H9 (cell line): ENCODE measurements at regions not wholly inside any gene's neighbourhood (a gene's known extent, or its start where the extent isn't known, plus 50 kb on each side); places are given as distances from the start of the nearest gene placed in this dataset.

Source experiments
- DNase-seq: peaks from one replicate; pipeline ENCODE4 v3.0.0-alpha.2; 2017
- H2AFZ ChIP-seq: one replicate; pipeline ENCODE4 v1.6.1; 2013; ENCODE audit warnings: mild to moderate bottlenecking, low read length, control low read depth, moderate library complexity
- H2AK5ac ChIP-seq: 2 replicates; pipeline ENCODE4 v1.6.1; 2013; ENCODE audit warnings: low read length, control low read depth, mixed read lengths; ENCODE audit not compliant: insufficient read length
- H2BK120ac ChIP-seq: one replicate; pipeline ENCODE4 v1.6.1; 2013; ENCODE audit warnings: low read depth, mild to moderate bottlenecking, low read length, control low read depth, inconsistent platforms; ENCODE audit not compliant: poor library complexity, severe bottlenecking
- H2BK12ac ChIP-seq: 2 replicates; pipeline ENCODE4 v1.6.1; 2013; ENCODE audit warnings: low read length, control low read depth, mixed read lengths, low read depth; ENCODE audit not compliant: insufficient read length
- H2BK15ac ChIP-seq: 2 replicates; pipeline ENCODE4 v1.6.1; 2013; ENCODE audit warnings: low read depth, low read length, control low read depth
- H2BK20ac ChIP-seq: one replicate; pipeline ENCODE4 v1.6.1; 2013; ENCODE audit warnings: low read depth, mild to moderate bottlenecking, low read length, control low read depth, inconsistent platforms; ENCODE audit not compliant: poor library complexity, severe bottlenecking
- H2BK5ac ChIP-seq: 2 replicates; pipeline ENCODE4 v1.6.1; 2013; ENCODE audit warnings: low read length, control low read depth, mixed read lengths; ENCODE audit not compliant: insufficient read length
- H3K14ac ChIP-seq: 2 replicates; pipeline ENCODE4 v1.6.1; 2013; ENCODE audit warnings: low read length, control low read depth; ENCODE audit not compliant: insufficient read depth
- H3K18ac ChIP-seq: 2 replicates; pipeline ENCODE4 v1.6.1; 2013; ENCODE audit warnings: low read depth, mild to moderate bottlenecking, mixed read lengths, low read length, control low read depth; ENCODE audit not compliant: insufficient read length
- H3K23ac ChIP-seq: 2 replicates; pipeline ENCODE4 v1.6.1; 2013; ENCODE audit warnings: low read length, control low read depth, mixed read lengths, low read depth; ENCODE audit not compliant: insufficient read length
- H3K23me2 ChIP-seq: 2 replicates; pipeline ENCODE4 v1.6.1; 2013; ENCODE audit warnings: low read depth, mild to moderate bottlenecking, mixed read lengths, low read length, control low read depth; ENCODE audit not compliant: insufficient read length, poor library complexity, severe bottlenecking
- H3K27ac ChIP-seq: 2 replicates; pipeline ENCODE4 v1.5.1; 2013; ENCODE audit warnings: low read length, control low read depth, mixed read lengths, low read depth; ENCODE audit not compliant: insufficient read length
- H3K27me3 ChIP-seq: 2 replicates; pipeline ENCODE4 v1.6.1; 2013; ENCODE audit warnings: low read length, control low read depth, inconsistent platforms; ENCODE audit not compliant: insufficient read depth
- H3K4ac ChIP-seq: 2 replicates; pipeline ENCODE4 v1.6.1; 2013; ENCODE audit warnings: low read depth, mild to moderate bottlenecking, control low read depth, inconsistent platforms, low read length, moderate library complexity
- H3K4me1 ChIP-seq: 2 replicates; pipeline ENCODE4 v1.6.1; 2013; ENCODE audit warnings: low read length, control low read depth, inconsistent platforms; ENCODE audit not compliant: insufficient read depth
- H3K4me2 ChIP-seq: 2 replicates; pipeline ENCODE4 v1.6.1; 2013; ENCODE audit warnings: low read length, control low read depth, mixed read lengths; ENCODE audit not compliant: insufficient read length, insufficient read depth
- H3K56ac ChIP-seq: 2 replicates; pipeline ENCODE4 v1.6.1; 2013; ENCODE audit warnings: low read depth, mild to moderate bottlenecking, mixed read lengths, low read length, control low read depth; ENCODE audit not compliant: insufficient read length
- H3K79me1 ChIP-seq: 2 replicates; pipeline ENCODE4 v1.6.1; 2013; ENCODE audit warnings: low read depth, mild to moderate bottlenecking, moderate library complexity, low read length, control low read depth, inconsistent platforms; ENCODE audit not compliant: insufficient read depth, poor library complexity, severe bottlenecking
- H3K79me2 ChIP-seq: 2 replicates; pipeline ENCODE4 v1.6.1; 2013; ENCODE audit warnings: low read length, control low read depth, inconsistent platforms; ENCODE audit not compliant: insufficient read depth
- H3K9ac ChIP-seq: 2 replicates; pipeline ENCODE4 v1.6.1; 2013; ENCODE audit warnings: low read length, control low read depth, mixed read lengths; ENCODE audit not compliant: insufficient read length; ENCODE audit errors: extremely low read depth
- H3K9me3 ChIP-seq: one replicate; pipeline ENCODE4 v1.6.1; 2013; ENCODE audit warnings: low read depth, low read length, inconsistent platforms; ENCODE audit not compliant: control insufficient read depth
- H3T11ph ChIP-seq: one replicate; pipeline ENCODE4 v1.6.1; 2013; ENCODE audit warnings: mild to moderate bottlenecking, low read length, control low read depth, inconsistent platforms
- H4K20me1 ChIP-seq: one replicate; pipeline ENCODE4 v1.6.1; 2013; ENCODE audit not compliant: control insufficient read depth, insufficient read length, insufficient read depth
- H4K5ac ChIP-seq: 2 replicates; pipeline ENCODE4 v1.6.1; 2013; ENCODE audit warnings: low read depth, mild to moderate bottlenecking, mixed read lengths, low read length, control low read depth; ENCODE audit not compliant: insufficient read length
- H4K8ac ChIP-seq: replicated peaks from 2 replicates; pipeline ENCODE4 v1.6.1; 2013; ENCODE audit warnings: low read length, control low read depth, mixed read lengths, low read depth; ENCODE audit not compliant: insufficient read length
- H4K91ac ChIP-seq: 2 replicates; pipeline ENCODE4 v1.6.1; 2013; ENCODE audit warnings: low read depth, mild to moderate bottlenecking, moderate library complexity, mixed read lengths, low read length, control low read depth; ENCODE audit not compliant: insufficient read length
- H3K27ac Mint-ChIP-seq, 3 experiments: 2 replicates in 2 of 3; 3 replicates in 1 of 3; pipeline ENCODE4 v1.8.0; 2020 to 2021; ENCODE audit warnings: mixed read lengths in 3 of 3, mild to moderate bottlenecking in 1 of 3, moderate library complexity in 1 of 3
- H3K27me3 Mint-ChIP-seq: 2 replicates; pipeline ENCODE4 v1.8.0; 2021; ENCODE audit warnings: low read depth, mild to moderate bottlenecking, moderate library complexity, mixed read lengths
- H3K36me3 Mint-ChIP-seq, 3 experiments: 2 replicates in 2 of 3; 3 replicates in 1 of 3; pipeline ENCODE4 v1.8.0; 2020 to 2021; ENCODE audit warnings: low read depth in 3 of 3, mixed read lengths in 3 of 3; ENCODE audit not compliant: insufficient read depth in 1 of 3
- H3K4me1 Mint-ChIP-seq, 2 experiments: 2 replicates each; pipeline ENCODE4 v1.8.0; 2020; ENCODE audit warnings: mixed read lengths in 2 of 2
- H3K4me3 Mint-ChIP-seq, 2 experiments: 2 replicates in 1 of 2; 3 replicates in 1 of 2; pipeline ENCODE4 v1.8.0; 2020 to 2021; ENCODE audit warnings: mild to moderate bottlenecking in 2 of 2, mixed read lengths in 2 of 2, moderate library complexity in 1 of 2
- H3K9me3 Mint-ChIP-seq, 2 experiments: 2 replicates in 1 of 2; 3 replicates in 1 of 2; pipeline ENCODE4 v1.8.0; 2020; ENCODE audit warnings: mild to moderate bottlenecking in 2 of 2, mixed read lengths in 2 of 2, moderate library complexity in 1 of 2
- CTCF ChIP-seq: fragments of 200-600 bp; sonication (generic); conservative IDR thresholded peaks from 3 replicates; pipeline ENCODE4 v1.8.0; 2021; ENCODE audit warnings: antibody characterized with exemption, mild to moderate bottlenecking
- WGBS: extraction: QIAGEN DNeasy Blood & Tissue Kit; methylation state at CpG from one replicate; pipeline ENCODE4 v1.1.7; 2013; ENCODE audit warnings: missing lambda C conversion rate, low lambda C conversion rate, mixed read lengths; ENCODE audit not compliant: insufficient read length; ENCODE audit errors: extremely low coverage; 5-methylcytosine and 5-hydroxymethylcytosine counted together

- no peak overlapping the region for H3K9ac ChIP-seq
- no peak overlapping the region for H3K4me2 ChIP-seq
- no peaks in the 10 kb centered on the region for H3K4me1 ChIP-seq
- no peaks in the 10 kb centered on the region for H3K9me3 ChIP-seq
- no peaks in the 10 kb centered on the region for H4K20me1 ChIP-seq
- no peak overlapping the region for H2BK5ac ChIP-seq
- H3T11ph ChIP-seq: no peak overlapping the region
- no peak overlapping the region for H3K23ac ChIP-seq
- no peak overlapping the region for H2BK12ac ChIP-seq
- no peak overlapping the region for H2BK15ac ChIP-seq
- no peaks in the 10 kb centered on the region for H3K23me2 ChIP-seq
- Mint-ChIP-seq H3K9me3 (peaks cover 2 to 8% of the 10 kb centered on the region in 2 experiments; a peak in 2 of 5 replicates), H3K27ac (no peak overlapping the region), H3K4me1 (no peaks in the 10 kb centered on the region), H3K36me3 (peaks cover 0 to 7% (median 4%) of the 10 kb centered on the region in 3 experiments; a peak in 5 of 7 replicates), H3K27me3 (0 out of 2 replicates have a peak, but pooled peaks cover 1% of the 10 kb centered on the region), H3K4me3 (no peak overlapping the region)
- H3K79me2 ChIP-seq: no peaks in the 10 kb centered on the region
- H3K4ac ChIP-seq: no peak overlapping the region
- no CpG with 5 or more reads among the region's 3 CpGs for WGBS
- H3K79me1 ChIP-seq: no peaks in the 10 kb centered on the region
- no peak overlapping the region for H3K18ac ChIP-seq
- no peak for DNase-seq
- H3K56ac ChIP-seq: no peak overlapping the region
- no peak overlapping the region for H2BK120ac ChIP-seq
- TF ChIP-seq CTCF: no peak
- no peak overlapping the region for H4K91ac ChIP-seq
- no peaks in the 10 kb centered on the region for H3K27me3 ChIP-seq
- H2AFZ ChIP-seq: no peak overlapping the region
- no peak overlapping the region for H3K27ac ChIP-seq
- no peak overlapping the region for H4K8ac ChIP-seq
- H4K5ac ChIP-seq: no peak overlapping the region
- H3K14ac ChIP-seq: no peak overlapping the region
- no peak overlapping the region for H2AK5ac ChIP-seq
- H2BK20ac ChIP-seq: no peak overlapping the region
Measured at GRCh38 chr12:58106195-58106594, 164.8 kb downstream of the ATP23 start.
